Stimulated activated CD4-positive, alpha-beta T cell treated with anti-CD3 and anti-CD28 coated beads, Interleukin-1b, Interleukin-23, amount 100 ng/mL, for 4 hours (primary cell): ENCODE measurements at regions not wholly inside any gene's neighbourhood (a gene's known extent, or its start where the extent isn't known, plus 50 kb on each side); places are given as distances from the start of the nearest gene placed in this dataset.

ENCODE experiments used
- DNase-seq, 2 donors: peaks; one replicate each; pipeline ENCODE4 v3.0.0-alpha.2; 2020; ENCODE audit warnings: low read depth in 2 of 2

DNA sequence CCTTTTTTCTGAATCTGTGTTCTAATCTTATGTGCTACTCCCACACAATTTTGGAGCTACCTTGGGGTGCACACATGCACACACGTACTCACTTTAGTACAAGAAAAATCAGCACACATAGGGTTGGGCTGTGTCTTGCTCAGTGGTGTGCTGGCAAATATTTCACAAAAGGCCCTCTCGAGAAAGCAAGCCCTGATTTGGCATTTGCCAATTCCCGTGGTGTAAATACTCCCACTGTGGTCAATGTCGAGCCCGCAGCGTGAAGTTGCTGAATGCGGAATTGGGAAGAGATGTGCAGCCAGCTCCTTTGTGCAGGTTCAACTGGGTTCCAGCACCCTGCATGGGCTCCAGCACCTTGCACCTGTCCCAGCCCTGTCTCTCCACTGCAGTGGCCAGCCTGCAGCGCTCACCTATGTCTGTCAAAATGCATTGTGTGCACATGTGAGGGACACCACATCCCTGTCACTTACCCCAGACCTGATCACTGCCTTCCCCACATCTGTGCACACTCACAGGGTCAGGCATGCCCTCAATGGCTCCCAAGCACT is 78.4 kb upstream of the WNT4 start:
- DNase-seq, result no peak

DNA sequence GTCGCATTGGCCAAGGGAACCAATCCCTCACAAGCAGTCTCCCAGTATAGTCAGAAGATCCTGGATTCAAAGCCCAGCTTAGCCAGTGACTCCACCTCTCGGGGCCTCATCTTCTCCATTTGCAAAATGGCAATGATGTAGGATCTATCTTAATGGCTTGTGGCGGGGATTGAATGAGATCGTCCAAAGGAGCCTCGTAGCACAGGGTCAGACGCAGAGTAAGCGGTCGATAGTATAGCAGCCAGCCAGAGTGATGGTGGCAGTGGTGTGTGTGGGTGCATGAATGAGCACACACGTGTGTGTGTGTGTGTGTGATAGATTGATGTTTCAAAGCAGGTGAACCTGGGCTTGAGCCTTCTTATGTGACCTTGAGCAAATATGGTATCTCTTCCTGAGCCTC is 79.8 kb upstream of the WNT4 start:
- DNase-seq, result no peak

GRCh38 chr1:22223176-22223575 is 80.3 kb upstream of the WNT4 start:
- no peak for DNase-seq

GRCh38 chr1:22224091-22224490 is 81.2 kb upstream of the WNT4 start:
- no peak for DNase-seq

GRCh38 chr1:22224631-22225030 is 81.7 kb upstream of the WNT4 start:
- DNase-seq, result no peak

GRCh38 chr1:22225858-22226589 is 83.1 kb upstream of the WNT4 start:
- DNase-seq, result no peak

- no peak for DNase-seq
Measured at GRCh38 chr1:22228074-22228473, 85.2 kb upstream of the WNT4 start.

DNA sequence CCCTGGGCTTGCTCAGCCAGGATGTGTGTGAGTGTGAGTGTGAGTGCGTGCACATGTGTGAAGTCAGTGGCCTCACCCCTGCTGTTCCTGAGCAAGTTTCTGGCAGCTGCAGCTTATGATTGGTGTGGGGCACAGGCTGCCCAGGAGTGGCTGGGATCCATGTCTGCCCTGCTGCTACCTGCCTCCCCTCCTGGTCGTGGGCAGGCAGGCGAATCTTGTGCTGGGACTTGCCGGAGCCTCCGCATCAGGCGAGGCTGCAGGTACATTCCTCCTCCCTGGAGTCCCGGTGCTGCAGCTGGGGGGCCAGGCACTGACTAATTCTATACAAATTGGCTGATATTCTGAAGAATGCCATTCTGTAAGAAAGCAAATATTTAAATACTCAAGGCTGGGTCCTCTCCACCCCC is 85.6 kb upstream of the WNT4 start:
- DNase-seq, result no peak

- DNase-seq, result no peak
Measured at GRCh38 chr1:22229379-22229778, 86.5 kb upstream of the WNT4 start.

DNA sequence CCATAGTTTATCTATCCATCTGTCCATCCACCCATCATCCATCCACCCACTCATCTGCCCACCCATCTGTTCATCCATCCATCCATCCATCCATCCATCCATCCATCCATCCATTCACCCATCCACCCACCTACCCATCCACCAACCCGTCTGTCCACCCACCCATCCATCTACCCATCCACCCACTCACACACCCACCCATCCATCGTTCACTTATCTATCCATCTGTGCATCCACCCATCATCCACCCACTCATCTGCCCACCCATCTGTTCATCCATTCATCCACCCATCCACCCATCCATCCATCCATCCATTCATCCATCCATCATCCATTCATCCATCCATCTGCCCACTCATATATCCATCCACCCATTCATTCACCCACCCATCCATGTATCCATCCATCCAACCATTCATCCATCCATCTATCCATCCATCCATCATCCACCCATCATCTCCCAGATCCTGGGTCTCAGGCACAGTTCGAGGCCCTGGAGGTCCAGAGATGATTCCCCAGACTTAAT is 88.2 kb upstream of the WNT4 start:
- no peak for DNase-seq

GRCh38 chr1:22231995-22232690 is 89.2 kb upstream of the WNT4 start:
- no peak for DNase-seq

- DNase-seq, result no peak
Measured at GRCh38 chr1:22233222-22233621, 90.3 kb upstream of the WNT4 start.

DNA sequence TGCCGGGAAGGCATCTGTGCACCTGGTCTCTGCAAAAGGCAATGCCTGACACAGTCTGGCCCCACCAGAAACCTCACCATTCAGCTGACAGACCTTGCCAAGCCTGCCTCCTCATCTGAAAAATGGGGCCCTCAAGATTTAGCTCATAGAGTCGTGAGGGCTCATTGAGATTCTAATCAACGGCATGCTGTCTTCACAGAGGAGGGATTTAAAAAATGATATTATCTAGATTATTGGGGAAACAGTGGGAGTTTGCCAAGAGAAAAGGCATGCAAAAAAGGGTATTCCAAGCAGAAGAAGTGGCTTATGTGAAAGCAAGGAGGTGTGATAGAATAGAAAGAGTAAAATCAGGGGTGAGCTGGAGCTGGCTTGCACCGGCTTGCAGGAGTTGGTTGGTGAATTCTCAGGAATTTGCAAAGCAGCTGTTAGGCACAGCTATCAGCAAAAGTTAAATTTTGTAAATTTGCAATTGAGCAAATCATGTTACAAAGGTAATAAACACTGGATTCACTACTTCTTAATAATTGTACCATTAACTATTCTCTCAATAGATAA is 91.7 kb upstream of the WNT4 start:
- DNase-seq, result no peak

GRCh38 chr1:22236166-22236565 is 93.3 kb upstream of the WNT4 start:
- no peak for DNase-seq

DNA sequence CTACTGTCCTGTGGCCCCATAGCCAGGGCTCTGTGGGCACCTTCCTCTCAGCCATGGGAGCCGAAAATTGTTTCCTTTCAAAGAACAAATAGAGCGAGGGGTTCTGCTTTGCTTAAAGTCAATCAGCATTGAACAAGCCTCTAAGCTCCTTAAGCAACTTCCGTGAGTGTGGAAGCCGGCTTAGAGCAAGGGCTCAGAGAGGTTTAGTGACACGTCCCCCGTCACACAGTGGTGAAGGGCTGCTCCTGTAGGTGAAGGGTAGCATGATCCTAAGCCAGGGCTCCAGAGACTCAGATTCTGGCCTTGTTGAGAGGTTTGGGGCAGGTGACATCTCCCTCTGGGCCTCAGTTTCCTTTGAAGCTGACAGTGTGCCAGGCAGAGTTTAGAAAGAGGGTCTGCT is 94.0 kb upstream of the WNT4 start:
- DNase-seq, result no peak

GRCh38 chr1:22237433-22238093 is 94.7 kb upstream of the WNT4 start:
- no peak for DNase-seq

DNA sequence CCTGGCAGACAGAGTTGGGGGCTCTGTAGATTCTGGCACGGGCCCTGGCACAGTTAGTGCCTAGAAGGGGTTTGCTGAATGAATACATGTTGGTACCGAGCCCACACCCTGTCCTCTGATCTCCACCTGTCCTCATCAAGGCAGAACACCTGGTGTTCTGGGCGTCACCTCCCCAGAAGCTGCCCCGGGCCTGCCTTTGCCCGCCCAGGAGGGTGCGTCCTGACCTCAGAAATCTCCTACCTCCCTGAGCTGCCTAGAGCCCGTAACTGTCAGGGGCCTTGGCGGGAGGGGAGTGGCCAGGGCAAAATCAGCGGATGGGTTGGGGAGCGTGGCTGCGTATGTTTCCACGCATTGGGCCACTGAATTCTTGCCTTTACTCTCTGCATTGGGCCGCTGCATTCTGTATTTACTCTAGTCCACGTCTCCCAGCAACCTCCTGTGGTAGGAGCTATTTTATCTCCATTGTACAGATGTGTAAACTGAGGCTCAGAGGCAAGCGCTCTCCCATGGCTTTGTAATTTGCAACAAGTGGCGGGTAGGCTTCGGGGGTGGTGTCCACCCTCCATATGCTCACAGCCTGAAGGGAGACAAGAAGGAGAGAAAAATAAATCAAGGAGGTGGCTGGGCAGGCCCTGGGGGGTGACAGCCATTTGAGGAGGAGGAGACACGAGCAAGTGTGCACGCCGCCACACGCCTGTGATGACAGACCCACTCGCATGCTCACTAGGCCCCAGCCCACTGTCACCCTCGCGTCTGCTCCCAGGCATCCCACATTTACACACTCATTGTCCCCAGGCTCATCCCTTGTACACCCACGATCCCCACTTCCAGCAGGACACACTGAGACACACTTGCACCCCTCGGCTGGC is 95.7 kb upstream of the WNT4 start:
- DNase-seq, result no peak

DNA sequence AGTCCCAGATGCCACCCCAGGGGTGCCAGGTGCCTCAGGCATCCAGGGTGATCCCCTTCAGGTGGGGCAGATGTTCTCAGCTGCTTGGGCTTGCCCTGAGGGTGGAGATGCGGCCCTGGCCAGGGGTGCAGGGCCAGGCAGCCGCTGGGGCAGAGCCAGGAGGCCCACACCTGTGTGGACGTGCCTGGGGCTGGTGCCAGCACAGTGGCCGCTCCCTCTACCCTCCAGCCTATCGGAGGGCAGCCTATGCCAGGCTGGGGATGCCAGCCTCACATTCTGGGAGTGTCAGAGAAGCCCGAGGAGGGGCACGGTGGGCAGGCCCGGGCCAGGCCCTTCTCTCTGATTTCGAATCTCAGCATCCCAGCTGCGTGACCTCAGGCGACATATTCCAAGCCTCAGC is 96.5 kb upstream of the WNT4 start:
- DNase-seq, result no peak

- no peak for DNase-seq
Measured at GRCh38 chr1:22241250-22241649, 98.4 kb upstream of the WNT4 start.

- DNase-seq, result no peak
Measured at GRCh38 chr1:22241811-22242210, 98.9 kb upstream of the WNT4 start.

DNA sequence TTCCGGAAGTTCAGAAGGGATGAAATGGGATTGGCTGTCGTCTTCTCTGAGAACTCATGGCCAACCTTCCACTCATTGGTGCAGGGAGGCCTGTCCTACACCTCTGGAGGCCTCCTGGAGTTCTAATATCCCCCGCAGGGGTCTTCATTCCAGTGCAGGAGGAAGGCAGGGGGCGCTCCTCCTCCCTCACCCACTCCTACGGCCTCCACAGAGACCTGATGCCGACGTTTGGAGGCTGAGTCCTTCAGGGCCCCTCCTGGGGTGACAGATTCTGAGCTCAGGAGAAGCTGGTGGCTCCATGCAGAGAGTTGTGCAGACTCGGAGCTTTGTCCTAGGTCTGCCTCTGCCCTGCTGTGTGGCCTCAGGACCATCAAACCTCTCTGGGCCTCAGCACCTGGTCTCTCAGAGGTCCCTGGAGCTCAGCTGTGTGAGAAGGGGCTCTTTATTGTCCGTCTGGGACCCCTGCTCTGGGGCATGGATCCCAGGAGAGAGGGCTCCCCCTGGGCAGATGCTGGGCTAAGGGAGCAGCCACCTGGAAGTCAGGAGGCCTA is 102.3 kb upstream of the WNT4 start:
- DNase-seq, result no peak
